Suprapubic skin (tissue), 4 donors: ENCODE measurements at regions not wholly inside any gene's neighbourhood (a gene's known extent, or its start where the extent isn't known, plus 50 kb on each side); places are given as distances from the start of the nearest gene placed in this dataset.

ENCODE experiments used
- CTCF ChIP-seq, 2 donors: fragments of 200-600 bp in 1 of 2; fragments of 450-650 bp in 1 of 2; sonication (generic) in 1 of 2; IDR thresholded peaks; one replicate each; pipeline ENCODE4 v1.5.1; 2016 to 2019; ENCODE audit warnings: antibody characterized with exemption in 2 of 2, mild to moderate bottlenecking in 1 of 2, moderate library complexity in 1 of 2
- EP300 ChIP-seq: sonication (generic); formaldehyde crosslinking; IDR thresholded peaks from one replicate; pipeline ENCODE4 v1.6.1; 2017; ENCODE audit warnings: antibody characterized with exemption
- POLR2A ChIP-seq, 2 donors: fragments of 450-650 bp; IDR thresholded peaks; one replicate each; pipeline ENCODE4 v1.6.1; 2017; ENCODE audit warnings: antibody characterized with exemption in 2 of 2, mild to moderate bottlenecking in 2 of 2, moderate library complexity in 2 of 2
- POLR2AphosphoS5 ChIP-seq, 3 donors: sonication (generic); formaldehyde crosslinking; IDR thresholded peaks; one replicate each; pipeline ENCODE4 v1.6.1; 2017; ENCODE audit warnings: antibody characterized with exemption in 3 of 3

DNA sequence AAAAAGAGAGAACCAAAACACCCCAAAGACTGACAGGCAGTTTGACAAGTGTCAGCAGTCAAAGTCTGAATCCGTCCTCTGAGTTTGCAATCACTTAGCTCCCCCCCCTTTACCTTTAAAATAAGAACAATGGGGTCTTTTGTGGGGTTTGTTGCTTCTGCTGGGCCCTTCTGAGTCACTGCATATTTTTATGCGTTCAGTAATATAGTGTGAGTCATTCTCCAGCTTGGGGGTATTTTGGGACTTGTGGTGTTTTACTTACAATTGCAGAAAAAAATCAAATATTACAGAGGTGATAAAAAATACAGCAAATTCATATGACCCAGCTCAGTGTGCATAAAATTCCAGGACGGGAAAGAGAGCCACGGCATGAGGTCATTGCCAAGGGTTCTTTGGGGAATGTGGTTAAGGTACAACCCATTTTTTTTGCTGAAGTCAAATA, 120.1 kb downstream of the CYLD start:
- TF ChIP-seq CTCF (IDR thresholded peaks at IDR 0.05) (no peak), POLR2A (IDR thresholded peaks at IDR 0.05) (no peak), POLR2AphosphoS5 (IDR thresholded peaks at IDR 0.05) (no peak), EP300 (no peak)
